ENCODE measurements at regions not wholly inside any gene's neighbourhood (a gene's known extent, or its start where the extent isn't known, plus 50 kb on each side); places are given as distances from the start of the nearest gene placed in this dataset.

DNA sequence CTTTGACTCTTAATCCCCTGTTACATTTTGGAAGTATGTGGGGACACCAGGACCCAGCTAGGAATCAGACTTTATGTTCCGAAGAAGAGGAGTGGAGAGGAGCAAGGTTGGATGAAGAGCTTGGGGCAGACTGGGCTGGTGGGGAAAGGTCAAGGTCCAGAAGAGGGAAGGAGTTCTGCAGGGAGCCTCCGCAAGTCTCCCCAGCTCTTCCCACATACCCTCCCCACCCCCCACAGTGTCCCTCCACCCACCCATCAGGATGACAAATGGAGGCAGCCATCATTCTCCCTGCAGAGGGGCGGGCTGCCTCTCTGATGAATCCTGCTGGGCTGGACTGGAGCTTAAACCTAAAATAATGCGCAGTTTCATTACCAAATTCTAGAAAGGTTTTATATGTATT is 77.2 kb downstream of the ACKR3 start:
- no peaks in the 10 kb centered on the region for H3K27me3 ChIP-seq (ENCODE audit: control insufficient read depth, insufficient read depth, low read length)
- no peak overlapping the region for H3K4me3 ChIP-seq (ENCODE audit: low read depth, low read length)
- TF ChIP-seq, protein P1, sequence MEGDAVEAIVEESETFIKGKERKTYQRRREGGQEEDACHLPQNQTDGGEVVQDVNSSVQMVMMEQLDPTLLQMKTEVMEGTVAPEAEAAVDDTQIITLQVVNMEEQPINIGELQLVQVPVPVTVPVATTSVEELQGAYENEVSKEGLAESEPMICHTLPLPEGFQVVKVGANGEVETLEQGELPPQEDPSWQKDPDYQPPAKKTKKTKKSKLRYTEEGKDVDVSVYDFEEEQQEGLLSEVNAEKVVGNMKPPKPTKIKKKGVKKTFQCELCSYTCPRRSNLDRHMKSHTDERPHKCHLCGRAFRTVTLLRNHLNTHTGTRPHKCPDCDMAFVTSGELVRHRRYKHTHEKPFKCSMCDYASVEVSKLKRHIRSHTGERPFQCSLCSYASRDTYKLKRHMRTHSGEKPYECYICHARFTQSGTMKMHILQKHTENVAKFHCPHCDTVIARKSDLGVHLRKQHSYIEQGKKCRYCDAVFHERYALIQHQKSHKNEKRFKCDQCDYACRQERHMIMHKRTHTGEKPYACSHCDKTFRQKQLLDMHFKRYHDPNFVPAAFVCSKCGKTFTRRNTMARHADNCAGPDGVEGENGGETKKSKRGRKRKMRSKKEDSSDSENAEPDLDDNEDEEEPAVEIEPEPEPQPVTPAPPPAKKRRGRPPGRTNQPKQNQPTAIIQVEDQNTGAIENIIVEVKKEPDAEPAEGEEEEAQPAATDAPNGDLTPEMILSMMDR (IDR thresholded peaks at IDR 0.05; ENCODE audit: insufficient read depth, low read length, poor library complexity, severe bottlenecking) = no peak
- DNase-seq (ENCODE audit: low read depth) = no peak
- no peaks in the 10 kb centered on the region for H3K36me3 ChIP-seq (ENCODE audit: control insufficient read depth, insufficient read depth, low read length)

DNA sequence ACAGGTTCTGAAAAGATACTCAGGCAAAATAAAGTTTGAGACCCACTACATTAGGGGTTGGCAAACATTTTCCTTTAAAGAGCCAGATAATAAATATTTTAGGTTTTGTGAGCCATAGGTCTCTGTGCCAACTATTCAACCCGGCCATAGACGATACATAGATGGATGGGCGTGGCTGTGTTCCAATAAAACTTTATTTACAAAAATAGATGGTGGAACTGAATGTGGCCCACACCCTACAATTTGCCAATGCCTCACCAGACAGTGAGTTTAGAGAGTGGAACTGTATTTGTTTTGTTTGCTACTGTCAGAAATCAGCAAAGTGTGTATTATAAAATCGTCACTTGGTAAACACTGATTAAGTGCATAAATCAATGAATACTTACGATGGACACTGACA is 78.0 kb downstream of the ACKR3 start:
- no peak overlapping the region for H3K4me3 ChIP-seq (ENCODE audit: low read depth, low read length)
- no peak for DNase-seq (ENCODE audit: low read depth)
- TF ChIP-seq, protein P1 (IDR thresholded peaks at IDR 0.05; ENCODE audit: insufficient read depth, low read length, poor library complexity, severe bottlenecking) = no peak
- no peaks in the 10 kb centered on the region for H3K36me3 ChIP-seq (ENCODE audit: control insufficient read depth, insufficient read depth, low read length)
- no peaks in the 10 kb centered on the region for H3K27me3 ChIP-seq (ENCODE audit: control insufficient read depth, insufficient read depth, low read length)

DNA sequence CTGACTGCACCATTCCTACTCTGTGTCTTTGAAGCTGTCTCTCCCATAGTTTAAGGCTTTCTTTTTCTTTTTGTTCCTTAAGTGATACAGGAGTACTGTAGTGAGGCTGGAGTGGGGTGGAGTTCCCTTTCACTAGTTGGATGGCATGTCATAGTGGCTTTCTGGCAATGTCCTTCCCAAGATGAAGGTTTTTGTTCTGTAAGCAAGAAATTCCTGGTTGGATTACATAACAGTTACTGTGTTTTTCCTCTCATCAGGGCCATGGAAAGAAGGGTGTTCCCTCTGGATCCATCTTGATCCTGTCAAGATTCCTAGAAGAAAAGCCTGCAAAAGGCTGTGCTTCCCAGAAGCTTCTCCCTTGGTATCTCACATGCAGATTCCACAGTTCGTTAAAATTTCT is 84.2 kb downstream of the ACKR3 start:
- DNase-seq (ENCODE audit: low read depth) = no peak
- TF ChIP-seq, protein P1 (IDR thresholded peaks at IDR 0.05; ENCODE audit: insufficient read depth, low read length, poor library complexity, severe bottlenecking) = no peak

DNA sequence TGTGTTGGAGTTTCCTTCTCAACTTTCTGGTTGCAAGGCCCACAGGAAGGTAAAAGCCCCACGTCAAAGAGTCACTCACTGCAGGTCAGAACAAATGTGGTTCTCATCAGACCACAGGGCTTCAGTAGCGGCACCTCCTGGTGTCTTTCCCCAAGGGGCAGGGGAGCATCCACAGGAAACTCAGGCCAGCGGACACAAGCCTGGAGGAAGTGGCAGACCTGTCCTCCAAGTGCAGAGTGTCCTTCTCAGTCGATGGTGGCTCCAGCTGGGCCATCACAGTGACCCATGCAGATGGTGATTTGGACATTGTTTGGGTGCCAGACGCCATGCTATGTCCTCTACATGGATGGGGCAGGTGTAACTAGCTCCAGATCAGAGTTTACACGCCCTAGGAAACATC is 84.9 kb downstream of the ACKR3 start:
- TF ChIP-seq, protein P1 (IDR thresholded peaks at IDR 0.05; ENCODE audit: insufficient read depth, low read length, poor library complexity, severe bottlenecking) = no peak
- Histone ChIP-seq H3K4me3 (ENCODE audit: low read depth, low read length) (no peak overlapping the region), H3K36me3 (ENCODE audit: control insufficient read depth, insufficient read depth, low read length) (no peaks in the 10 kb centered on the region), H3K27me3 (ENCODE audit: control insufficient read depth, insufficient read depth, low read length) (no peaks in the 10 kb centered on the region)
- DNase-seq (ENCODE audit: low read depth) = no peak

More for the DNA sequence above, 84.2 kb downstream of the ACKR3 start:
- H3K36me3 ChIP-seq (ENCODE audit: control insufficient read depth, insufficient read depth, low read length) = no peaks in the 10 kb centered on the region
- no peak overlapping the region for H3K4me3 ChIP-seq (ENCODE audit: low read depth, low read length)
- H3K27me3 ChIP-seq (ENCODE audit: control insufficient read depth, insufficient read depth, low read length) = no peaks in the 10 kb centered on the region

DNA sequence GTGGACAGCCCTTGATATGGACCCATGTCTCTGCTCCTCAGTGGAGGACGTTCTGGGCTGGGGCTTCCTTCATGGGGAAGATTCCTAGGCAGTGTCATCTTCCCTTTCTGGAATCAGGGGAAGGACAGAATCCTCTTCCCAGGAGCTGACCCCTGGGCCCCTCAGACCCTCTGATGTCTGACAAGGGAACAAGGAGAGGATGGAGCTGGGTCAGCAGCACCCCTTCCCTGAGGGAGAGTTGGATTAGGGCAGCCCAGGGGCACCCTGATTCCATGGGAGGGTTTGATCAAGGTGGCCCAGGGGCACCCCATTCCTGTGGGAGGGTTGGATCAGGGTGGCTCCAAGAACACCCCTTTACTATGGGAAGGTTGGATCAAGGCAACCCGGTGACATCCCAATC is 86.5 kb downstream of the ACKR3 start:
- Histone ChIP-seq H3K4me3 (ENCODE audit: low read depth, low read length) (no peak overlapping the region), H3K36me3 (ENCODE audit: control insufficient read depth, insufficient read depth, low read length) (no peaks in the 10 kb centered on the region), H3K27me3 (ENCODE audit: control insufficient read depth, insufficient read depth, low read length) (no peaks in the 10 kb centered on the region)
- TF ChIP-seq, protein P1 (IDR thresholded peaks at IDR 0.05; ENCODE audit: insufficient read depth, low read length, poor library complexity, severe bottlenecking) = no peak
- no peak for DNase-seq (ENCODE audit: low read depth)

DNA sequence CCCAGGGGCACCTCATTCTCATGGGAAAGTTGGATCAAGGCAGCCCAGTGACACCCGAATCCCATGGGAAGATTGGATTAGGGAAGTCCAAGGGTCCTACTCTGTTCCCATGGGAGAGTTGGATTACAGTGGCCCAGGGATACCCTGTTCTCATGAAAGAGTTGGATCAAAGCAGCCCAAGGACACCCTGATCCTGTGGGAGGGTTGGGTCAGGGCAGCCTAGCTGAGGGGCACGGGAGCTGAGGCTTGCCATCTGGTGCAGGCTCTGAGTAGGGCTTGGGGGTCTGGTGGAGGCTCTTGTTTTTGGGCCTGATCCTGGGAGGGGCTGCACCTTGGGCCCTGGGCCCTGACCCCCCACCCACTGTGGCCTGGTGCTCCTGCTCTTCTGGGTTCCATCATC is 87.1 kb downstream of the ACKR3 start:
- TF ChIP-seq, protein P1 (IDR thresholded peaks at IDR 0.05; ENCODE audit: insufficient read depth, low read length, poor library complexity, severe bottlenecking) = no peak
- H3K4me3 ChIP-seq (ENCODE audit: low read depth, low read length) = no peak overlapping the region
- DNase-seq (ENCODE audit: low read depth) = no peak

More for the DNA sequence above, 87.1 kb downstream of the ACKR3 start:
- Histone ChIP-seq H3K36me3 (ENCODE audit: control insufficient read depth, insufficient read depth, low read length) (no peaks in the 10 kb centered on the region), H3K27me3 (ENCODE audit: control insufficient read depth, insufficient read depth, low read length) (no peaks in the 10 kb centered on the region)
